GM12891 (cell line): ENCODE measurements at regions not wholly inside any gene's neighbourhood (a gene's known extent, or its start where the extent isn't known, plus 50 kb on each side); places are given as distances from the start of the nearest gene placed in this dataset.

Source experiments
- DNase-seq: peaks from one replicate; pipeline ENCODE4 v3.0.0; 2011; ENCODE audit warnings: low spot score; ENCODE audit not compliant: insufficient read length
- FAIRE-seq: peaks from 2 replicates; lab custom pipeline; 2011; peaks lifted over from hg19 to GRCh38; lab: Jason Lieb, UNC
- PAX5 ChIP-seq: IDR thresholded peaks from 2 replicates; pipeline ENCODE4 v1.6.1; 2011; ENCODE audit warnings: low read length, moderate library complexity, mild to moderate bottlenecking; ENCODE audit not compliant: insufficient read depth, severe bottlenecking
- POLR2A ChIP-seq: IDR thresholded peaks from 2 replicates; pipeline ENCODE4 v1.6.1; 2011; ENCODE audit warnings: low read depth, low read length, control low read depth
- POLR2AphosphoS5 ChIP-seq: IDR thresholded peaks from 2 replicates; pipeline ENCODE4 v1.6.1; 2011; ENCODE audit warnings: low read depth, low read length, control low read depth
- POU2F2 ChIP-seq: IDR thresholded peaks from 2 replicates; pipeline ENCODE4 v1.6.1; 2011; ENCODE audit warnings: low read depth, mild to moderate bottlenecking, control low read depth, low read length, moderate library complexity
- SPI1 ChIP-seq: IDR thresholded peaks from 2 replicates; pipeline ENCODE4 v1.6.1; 2011; ENCODE audit warnings: low read depth, low read length, control low read depth
- TAF1 ChIP-seq: IDR thresholded peaks from 2 replicates; pipeline ENCODE4 v1.6.1; 2011; ENCODE audit warnings: low read depth, low read length, control low read depth

DNA sequence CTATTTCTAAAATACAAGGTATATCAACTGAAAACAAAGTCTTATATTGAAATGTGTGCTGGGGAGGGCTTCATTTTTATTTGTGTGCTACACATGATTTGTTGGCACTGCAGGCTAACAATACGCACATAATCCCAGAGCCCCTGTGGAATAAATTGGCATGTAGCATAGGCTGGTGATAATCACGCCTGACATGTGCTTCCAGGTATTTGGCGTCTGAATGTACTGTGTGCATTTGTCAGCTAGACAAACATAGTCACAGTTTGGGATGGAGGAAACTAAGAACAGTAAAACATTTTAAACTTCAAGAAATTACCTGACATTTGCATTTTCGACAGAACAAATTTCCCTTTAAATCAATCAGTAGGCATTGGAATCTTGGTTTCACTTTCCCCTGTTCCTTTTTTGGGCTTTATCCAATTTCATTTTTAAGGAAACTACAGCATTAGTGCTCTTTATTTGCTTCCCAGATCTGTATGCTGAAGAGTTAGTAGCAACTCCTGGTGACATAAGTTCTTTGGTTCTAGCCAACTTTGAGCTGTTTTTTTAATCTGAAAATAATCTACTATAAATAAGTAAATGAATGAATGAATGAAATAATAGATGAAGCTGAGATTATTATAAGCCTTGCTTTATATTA lies 472.3 kb downstream of the PDHA2 start:
- no peak for FAIRE-seq
- TF ChIP-seq PAX5 (no peak), POLR2AphosphoS5 (no peak), POU2F2 (no peak), TAF1 (no peak), POLR2A (no peak), SPI1 (no peak)
- no peak for DNase-seq

GRCh38 chr4:96315815-96316214 lies 475.9 kb downstream of the PDHA2 start:
- TF ChIP-seq SPI1 = no peak
- TF ChIP-seq POU2F2 = no peak
- no peak for TF ChIP-seq PAX5
- no peak for TF ChIP-seq POLR2AphosphoS5
- no peak for TF ChIP-seq TAF1
- TF ChIP-seq POLR2A = no peak
- no peak for DNase-seq
- FAIRE-seq = no peak

DNA sequence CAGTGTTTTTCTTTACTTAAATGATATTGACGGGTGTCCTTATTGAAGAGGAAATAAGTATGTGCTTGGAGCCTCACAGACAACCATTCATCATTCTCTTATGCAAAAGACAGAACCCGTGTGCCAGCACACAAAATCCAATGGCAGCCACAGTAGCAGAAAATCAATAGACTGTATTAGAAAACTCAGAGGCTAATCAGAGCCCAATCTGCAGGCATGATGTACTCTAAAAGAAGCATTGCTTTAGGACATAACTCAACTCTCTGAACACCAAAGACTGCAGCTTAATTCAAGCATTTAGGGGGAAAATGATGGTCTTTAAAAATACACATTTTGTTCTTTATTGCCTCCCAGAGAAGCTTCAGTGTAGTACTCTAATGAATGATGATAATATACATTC lies 476.9 kb downstream of the PDHA2 start:
- no peak for DNase-seq
- TF ChIP-seq PAX5 (no peak), POLR2A (no peak), TAF1 (no peak), POU2F2 (no peak), SPI1 (no peak), POLR2AphosphoS5 (no peak)
- no peak for FAIRE-seq

GRCh38 chr4:96317891-96318290 lies 478.0 kb downstream of the PDHA2 start:
- DNase-seq = no peak
- TF ChIP-seq SPI1 (no peak), POLR2A (no peak), TAF1 (no peak), PAX5 (no peak)
- no peak for FAIRE-seq

GRCh38 chr4:96326846-96327245 lies 487.0 kb downstream of the PDHA2 start:
- DNase-seq (no peak), FAIRE-seq (no peak)
- no peak for TF ChIP-seq TAF1
- TF ChIP-seq POLR2AphosphoS5 = no peak

- FAIRE-seq (no peak), DNase-seq (no peak)
- no peak for TF ChIP-seq POU2F2
- TF ChIP-seq POLR2AphosphoS5 = no peak
Observed at GRCh38 chr4:96342196-96342595, 502.3 kb downstream of the PDHA2 start.

DNA sequence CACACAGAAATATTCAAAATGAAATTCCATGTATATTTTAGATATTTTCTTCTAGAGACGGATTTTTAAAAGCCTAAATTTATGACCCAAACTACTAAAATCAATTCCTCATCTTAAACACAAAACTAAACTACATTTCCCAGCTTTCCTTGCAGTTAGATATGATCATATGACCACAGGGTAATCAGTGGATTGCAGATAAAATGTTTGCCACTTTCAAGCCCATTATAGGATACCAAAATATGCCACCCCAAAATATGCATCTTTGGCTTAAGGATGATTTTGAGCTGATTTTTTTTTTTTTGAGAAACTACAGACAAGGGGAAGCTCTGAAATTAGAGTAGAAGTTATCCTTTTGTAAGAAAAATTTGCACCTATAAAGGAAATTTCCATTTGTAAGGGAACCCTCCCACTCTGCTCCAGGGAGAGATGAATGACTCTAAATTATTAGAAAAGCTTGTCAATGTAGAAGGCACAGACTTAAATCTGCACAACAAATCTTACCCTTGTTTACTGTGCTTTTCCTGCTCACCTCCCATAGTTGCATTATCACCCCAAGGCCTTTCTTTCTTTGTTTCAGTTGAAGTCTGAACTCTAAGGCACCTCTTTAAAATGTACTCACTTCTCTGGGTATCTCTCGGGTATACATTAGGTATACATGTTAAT lies 503.0 kb downstream of the PDHA2 start:
- DNase-seq = no peak
- TF ChIP-seq PAX5 (no peak), SPI1 (no peak), POLR2AphosphoS5 (no peak), TAF1 (no peak), POU2F2 (no peak), POLR2A (no peak)
- no peak for FAIRE-seq

- FAIRE-seq (no peak), DNase-seq (no peak)
- TF ChIP-seq TAF1 = no peak
- no peak for TF ChIP-seq POLR2A
- TF ChIP-seq SPI1 = no peak
- TF ChIP-seq POU2F2 = no peak
Observed at GRCh38 chr4:96343836-96344235, 503.9 kb downstream of the PDHA2 start.

DNA sequence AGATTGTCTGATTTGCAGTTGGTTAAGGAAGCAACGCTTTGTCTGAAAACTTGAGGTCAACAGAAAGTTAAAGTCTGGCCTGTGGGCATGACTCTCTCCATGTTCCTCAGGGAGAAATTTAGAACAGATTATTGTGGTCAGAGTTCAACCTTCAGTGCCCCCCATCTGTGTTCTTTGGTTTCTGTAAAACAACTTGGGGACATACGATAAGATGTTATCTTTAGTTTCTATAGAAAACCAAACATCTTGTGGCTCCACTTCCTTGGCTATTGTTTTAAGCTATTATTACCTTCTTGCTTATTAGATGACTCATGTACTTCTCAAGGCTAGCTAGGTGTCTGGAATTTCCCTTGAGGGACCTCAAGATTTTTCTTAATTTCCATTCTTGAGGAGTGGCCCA lies 507.7 kb downstream of the PDHA2 start:
- FAIRE-seq (no peak), DNase-seq (no peak)
- TF ChIP-seq TAF1 = no peak
- TF ChIP-seq POLR2AphosphoS5 = no peak
- no peak for TF ChIP-seq POU2F2
- no peak for TF ChIP-seq PAX5
- TF ChIP-seq SPI1 = no peak
- TF ChIP-seq POLR2A = no peak

DNA sequence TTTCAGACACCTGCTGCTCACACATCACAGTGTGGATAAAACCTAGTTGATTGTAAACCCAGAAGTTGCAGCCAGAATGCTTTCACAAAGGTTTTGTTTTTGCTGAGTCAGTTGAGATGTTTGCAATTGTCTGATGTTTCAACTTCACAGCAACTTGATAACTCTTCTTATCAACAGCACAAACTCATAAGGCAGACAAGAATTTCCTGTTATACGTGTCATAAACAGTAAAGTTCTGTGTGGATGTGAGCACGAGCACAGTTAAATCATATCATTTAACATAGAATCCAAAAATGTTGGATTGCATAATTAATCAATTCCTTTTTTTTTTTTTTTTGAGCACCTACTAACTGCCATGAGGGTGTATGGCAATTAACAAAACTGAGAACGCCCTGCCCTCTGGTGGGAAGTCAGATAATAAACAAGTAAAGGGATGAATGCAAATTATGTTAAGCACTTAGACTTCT lies 512.2 kb downstream of the PDHA2 start:
- DNase-seq (no peak), FAIRE-seq (no peak)
- TF ChIP-seq PAX5 (no peak), SPI1 (no peak), POLR2A (no peak), POU2F2 (no peak), TAF1 (no peak), POLR2AphosphoS5 (no peak)

GRCh38 chr4:96354036-96354712 lies 514.3 kb downstream of the PDHA2 start:
- DNase-seq (no peak), FAIRE-seq (peak; percentile 9)
- TF ChIP-seq POLR2AphosphoS5 (no peak), POLR2A (no peak), PAX5 (no peak), POU2F2 (no peak), TAF1 (no peak), SPI1 (no peak)
